ENCODE measurements at regions not wholly inside any gene's neighbourhood (a gene's known extent, or its start where the extent isn't known, plus 50 kb on each side); places are given as distances from the start of the nearest gene placed in this dataset.

DNA sequence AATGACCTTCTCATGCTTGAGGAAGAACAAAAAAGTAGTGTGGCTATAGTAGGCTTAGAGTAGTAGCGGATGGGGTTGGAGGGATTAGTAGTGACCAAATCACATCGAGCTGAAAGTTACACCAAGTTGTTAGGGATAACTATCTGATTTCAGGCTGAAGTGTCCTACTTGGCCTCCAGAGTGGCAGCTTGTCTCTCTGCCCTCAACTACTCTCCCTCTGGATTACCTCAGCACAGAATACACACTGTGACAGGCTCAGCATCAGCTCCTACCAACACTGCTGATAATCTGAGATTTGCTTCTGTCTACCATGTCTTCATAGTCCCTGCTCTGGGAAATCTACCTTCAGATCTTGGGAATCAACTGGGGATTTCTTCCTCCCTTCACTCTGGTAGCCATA lies 714.6 kb upstream of the GRAMD2B start:
- CTCF ChIA-PET: no interaction called here
- POLR2A ChIA-PET: no interaction called here
- no peak for DNase-seq (ENCODE audit: low read depth, low spot score)
- no peak overlapping the region for H3K4me3 ChIP-seq (ENCODE audit: low read depth, low read length)
- TF ChIP-seq, protein P1, sequence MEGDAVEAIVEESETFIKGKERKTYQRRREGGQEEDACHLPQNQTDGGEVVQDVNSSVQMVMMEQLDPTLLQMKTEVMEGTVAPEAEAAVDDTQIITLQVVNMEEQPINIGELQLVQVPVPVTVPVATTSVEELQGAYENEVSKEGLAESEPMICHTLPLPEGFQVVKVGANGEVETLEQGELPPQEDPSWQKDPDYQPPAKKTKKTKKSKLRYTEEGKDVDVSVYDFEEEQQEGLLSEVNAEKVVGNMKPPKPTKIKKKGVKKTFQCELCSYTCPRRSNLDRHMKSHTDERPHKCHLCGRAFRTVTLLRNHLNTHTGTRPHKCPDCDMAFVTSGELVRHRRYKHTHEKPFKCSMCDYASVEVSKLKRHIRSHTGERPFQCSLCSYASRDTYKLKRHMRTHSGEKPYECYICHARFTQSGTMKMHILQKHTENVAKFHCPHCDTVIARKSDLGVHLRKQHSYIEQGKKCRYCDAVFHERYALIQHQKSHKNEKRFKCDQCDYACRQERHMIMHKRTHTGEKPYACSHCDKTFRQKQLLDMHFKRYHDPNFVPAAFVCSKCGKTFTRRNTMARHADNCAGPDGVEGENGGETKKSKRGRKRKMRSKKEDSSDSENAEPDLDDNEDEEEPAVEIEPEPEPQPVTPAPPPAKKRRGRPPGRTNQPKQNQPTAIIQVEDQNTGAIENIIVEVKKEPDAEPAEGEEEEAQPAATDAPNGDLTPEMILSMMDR (IDR thresholded peaks at IDR 0.05; ENCODE audit: insufficient read depth, low read length, missing control alignments): no peak

DNA sequence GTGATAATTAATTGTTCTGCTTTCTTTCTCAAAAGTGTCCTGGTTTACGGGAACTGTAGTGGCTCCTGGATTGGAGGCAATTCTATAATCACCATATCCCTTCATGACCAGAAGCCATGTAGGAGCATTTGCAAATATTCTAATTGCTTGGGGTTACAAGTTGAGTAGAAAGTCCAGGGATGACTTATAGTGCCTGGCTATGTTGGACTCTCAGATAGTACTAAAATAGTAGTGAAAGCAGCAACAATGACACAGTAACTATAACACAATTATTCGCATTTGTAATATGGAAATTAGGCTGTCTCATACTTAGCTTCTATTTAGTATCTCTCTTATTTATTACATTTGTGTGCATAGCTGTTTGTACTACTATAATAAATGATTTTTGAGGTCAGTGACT lies 712.5 kb upstream of the GRAMD2B start:
- DNase-seq (ENCODE audit: low read depth, low spot score): no peak
- H3K4me3 ChIP-seq (ENCODE audit: low read depth, low read length): no peak overlapping the region
- CTCF ChIA-PET: no interaction called here
- TF ChIP-seq, protein P1 (IDR thresholded peaks at IDR 0.05; ENCODE audit: insufficient read depth, low read length, missing control alignments): no peak
- POLR2A ChIA-PET: no interaction called here

DNA sequence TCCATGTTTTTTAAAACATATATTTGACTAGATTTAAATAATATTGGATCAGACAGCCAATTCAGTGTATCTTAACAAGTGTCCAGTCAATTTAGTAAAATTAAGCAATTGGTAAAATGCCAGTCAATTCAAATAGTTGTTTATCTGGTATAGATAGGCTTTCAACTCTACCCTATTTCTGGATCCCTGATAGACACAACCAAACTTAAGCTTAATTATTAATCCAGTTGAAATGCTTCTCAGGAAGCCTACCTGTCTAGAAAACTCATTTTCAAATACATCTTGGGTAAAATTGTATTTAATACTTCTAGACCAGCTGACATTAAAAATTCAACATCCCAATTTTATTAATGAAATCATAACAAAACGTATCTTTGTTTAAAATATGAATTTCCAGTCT lies 710.8 kb upstream of the GRAMD2B start:
- CTCF ChIA-PET: no interaction called here
- POLR2A ChIA-PET: no interaction called here
- TF ChIP-seq, protein P1 (IDR thresholded peaks at IDR 0.05; ENCODE audit: insufficient read depth, low read length, missing control alignments): no peak
- H3K4me3 ChIP-seq (ENCODE audit: low read depth, low read length): no peak overlapping the region
- DNase-seq (ENCODE audit: low read depth, low spot score): no peak

DNA sequence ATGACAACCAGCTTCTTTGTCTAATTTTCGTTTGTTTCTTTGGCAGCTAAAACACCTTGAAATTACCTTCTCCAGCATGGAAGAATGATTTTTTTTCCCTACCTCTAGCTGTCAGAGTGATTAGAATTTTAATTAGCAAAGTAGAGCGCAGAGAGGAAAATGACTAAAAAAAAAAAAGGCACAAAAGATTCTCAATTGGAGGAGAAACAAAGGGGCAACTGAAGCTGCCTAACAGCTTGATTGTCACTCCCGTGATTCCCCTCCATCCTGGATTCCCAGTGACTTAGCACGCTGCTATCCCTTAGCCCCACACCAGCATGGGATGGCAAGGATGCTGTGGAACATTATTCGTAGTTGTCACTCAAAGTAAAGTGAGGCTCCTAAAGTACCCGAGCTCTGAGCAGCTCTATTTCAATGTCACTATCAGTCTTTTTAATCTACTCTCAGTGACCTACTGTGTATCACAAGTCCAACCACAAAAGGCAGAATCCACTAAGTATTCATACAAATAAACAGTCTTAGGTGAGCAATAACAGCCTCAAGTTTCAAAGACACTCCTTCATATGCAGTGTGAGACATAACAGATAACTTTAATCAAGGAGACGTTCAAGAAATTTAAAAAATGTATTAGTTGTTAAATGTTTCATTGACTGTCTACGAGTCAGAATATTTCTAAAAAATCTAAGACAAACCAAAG lies 710.0 kb upstream of the GRAMD2B start:
- TF ChIP-seq, protein P1 (IDR thresholded peaks at IDR 0.05; ENCODE audit: insufficient read depth, low read length, missing control alignments): no peak
- no peak for DNase-seq (ENCODE audit: low read depth, low spot score)
- POLR2A ChIA-PET: no interaction called here
- CTCF ChIA-PET: no interaction called here
- H3K4me3 ChIP-seq (ENCODE audit: low read depth, low read length): no peak overlapping the region

DNA sequence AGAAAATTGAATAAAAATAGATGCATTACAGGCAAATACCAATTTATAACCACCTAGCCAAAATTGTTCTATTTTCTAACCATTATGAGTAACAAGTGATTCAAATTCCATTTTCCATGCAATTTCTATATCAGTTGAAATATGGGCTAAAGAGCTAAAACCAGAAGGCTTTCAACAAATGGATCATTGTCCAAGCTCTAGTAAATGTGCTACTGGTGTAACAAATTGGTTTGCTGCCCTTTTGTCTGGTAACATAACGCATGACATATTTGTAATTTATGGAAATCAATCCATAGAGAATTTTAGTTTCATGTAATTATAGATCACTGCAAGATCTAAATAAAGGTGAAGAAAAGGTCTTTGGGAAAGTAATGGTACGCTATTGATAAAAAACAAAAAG lies 708.0 kb upstream of the GRAMD2B start:
- ChIA-PET POLR2A (no interaction called here), CTCF (no interaction called here)
- TF ChIP-seq, protein P1 (IDR thresholded peaks at IDR 0.05; ENCODE audit: insufficient read depth, low read length, missing control alignments): no peak
- DNase-seq (ENCODE audit: low read depth, low spot score): no peak
- no peak overlapping the region for H3K4me3 ChIP-seq (ENCODE audit: low read depth, low read length)

DNA sequence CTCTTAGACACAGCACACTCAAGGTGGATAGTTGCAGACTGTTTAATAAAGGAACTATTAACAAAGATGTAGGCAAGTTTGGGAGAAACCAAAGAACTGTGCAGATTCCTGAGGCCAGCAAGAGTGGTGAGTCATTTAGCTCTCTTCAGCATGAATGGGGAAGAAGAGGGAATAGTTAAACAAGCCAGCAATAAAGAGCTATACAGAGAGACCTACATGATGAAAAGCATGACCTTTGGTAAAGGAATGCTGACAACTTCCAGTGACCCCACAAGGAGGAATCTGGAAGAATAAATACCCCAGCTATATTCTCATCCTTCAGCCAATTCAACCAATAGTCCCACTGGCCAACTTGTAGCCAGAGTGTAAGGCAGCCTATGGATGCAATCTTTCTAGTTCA lies 706.0 kb upstream of the GRAMD2B start:
- peak; percentile 66 for DNase-seq (ENCODE audit: low read depth, low spot score)
- H3K4me3 ChIP-seq (ENCODE audit: low read depth, low read length): no peak overlapping the region
- TF ChIP-seq, protein P1 (IDR thresholded peaks at IDR 0.05; ENCODE audit: insufficient read depth, low read length, missing control alignments): no peak
- ChIA-PET POLR2A (no interaction called here), CTCF (no interaction called here)
